H9 (cell line): ENCODE measurements at regions not wholly inside any gene's neighbourhood (a gene's known extent, or its start where the extent isn't known, plus 50 kb on each side); places are given as distances from the start of the nearest gene placed in this dataset.

Experiments used
- DNase-seq: peaks from one replicate; pipeline ENCODE4 v3.0.0-alpha.2; 2017
- H2AFZ ChIP-seq: one replicate; pipeline ENCODE4 v1.6.1; 2013; ENCODE audit warnings: mild to moderate bottlenecking, low read length, control low read depth, moderate library complexity
- H2AK5ac ChIP-seq: 2 replicates; pipeline ENCODE4 v1.6.1; 2013; ENCODE audit warnings: low read length, control low read depth, mixed read lengths; ENCODE audit not compliant: insufficient read length
- H2BK120ac ChIP-seq: one replicate; pipeline ENCODE4 v1.6.1; 2013; ENCODE audit warnings: low read depth, mild to moderate bottlenecking, low read length, control low read depth, inconsistent platforms; ENCODE audit not compliant: poor library complexity, severe bottlenecking
- H2BK12ac ChIP-seq: 2 replicates; pipeline ENCODE4 v1.6.1; 2013; ENCODE audit warnings: low read length, control low read depth, mixed read lengths, low read depth; ENCODE audit not compliant: insufficient read length
- H2BK15ac ChIP-seq: 2 replicates; pipeline ENCODE4 v1.6.1; 2013; ENCODE audit warnings: low read depth, low read length, control low read depth
- H2BK20ac ChIP-seq: one replicate; pipeline ENCODE4 v1.6.1; 2013; ENCODE audit warnings: low read depth, mild to moderate bottlenecking, low read length, control low read depth, inconsistent platforms; ENCODE audit not compliant: poor library complexity, severe bottlenecking
- H2BK5ac ChIP-seq: 2 replicates; pipeline ENCODE4 v1.6.1; 2013; ENCODE audit warnings: low read length, control low read depth, mixed read lengths; ENCODE audit not compliant: insufficient read length
- H3K14ac ChIP-seq: 2 replicates; pipeline ENCODE4 v1.6.1; 2013; ENCODE audit warnings: low read length, control low read depth; ENCODE audit not compliant: insufficient read depth
- H3K18ac ChIP-seq: 2 replicates; pipeline ENCODE4 v1.6.1; 2013; ENCODE audit warnings: low read depth, mild to moderate bottlenecking, mixed read lengths, low read length, control low read depth; ENCODE audit not compliant: insufficient read length
- H3K23ac ChIP-seq: 2 replicates; pipeline ENCODE4 v1.6.1; 2013; ENCODE audit warnings: low read length, control low read depth, mixed read lengths, low read depth; ENCODE audit not compliant: insufficient read length
- H3K23me2 ChIP-seq: 2 replicates; pipeline ENCODE4 v1.6.1; 2013; ENCODE audit warnings: low read depth, mild to moderate bottlenecking, mixed read lengths, low read length, control low read depth; ENCODE audit not compliant: insufficient read length, poor library complexity, severe bottlenecking
- H3K27ac ChIP-seq: 2 replicates; pipeline ENCODE4 v1.5.1; 2013; ENCODE audit warnings: low read length, control low read depth, mixed read lengths, low read depth; ENCODE audit not compliant: insufficient read length
- H3K27me3 ChIP-seq: 2 replicates; pipeline ENCODE4 v1.6.1; 2013; ENCODE audit warnings: low read length, control low read depth, inconsistent platforms; ENCODE audit not compliant: insufficient read depth
- H3K4ac ChIP-seq: 2 replicates; pipeline ENCODE4 v1.6.1; 2013; ENCODE audit warnings: low read depth, mild to moderate bottlenecking, control low read depth, inconsistent platforms, low read length, moderate library complexity
- H3K4me1 ChIP-seq: 2 replicates; pipeline ENCODE4 v1.6.1; 2013; ENCODE audit warnings: low read length, control low read depth, inconsistent platforms; ENCODE audit not compliant: insufficient read depth
- H3K4me2 ChIP-seq: 2 replicates; pipeline ENCODE4 v1.6.1; 2013; ENCODE audit warnings: low read length, control low read depth, mixed read lengths; ENCODE audit not compliant: insufficient read length, insufficient read depth
- H3K56ac ChIP-seq: 2 replicates; pipeline ENCODE4 v1.6.1; 2013; ENCODE audit warnings: low read depth, mild to moderate bottlenecking, mixed read lengths, low read length, control low read depth; ENCODE audit not compliant: insufficient read length
- H3K79me1 ChIP-seq: 2 replicates; pipeline ENCODE4 v1.6.1; 2013; ENCODE audit warnings: low read depth, mild to moderate bottlenecking, moderate library complexity, low read length, control low read depth, inconsistent platforms; ENCODE audit not compliant: insufficient read depth, poor library complexity, severe bottlenecking
- H3K79me2 ChIP-seq: 2 replicates; pipeline ENCODE4 v1.6.1; 2013; ENCODE audit warnings: low read length, control low read depth, inconsistent platforms; ENCODE audit not compliant: insufficient read depth
- H3K9ac ChIP-seq: 2 replicates; pipeline ENCODE4 v1.6.1; 2013; ENCODE audit warnings: low read length, control low read depth, mixed read lengths; ENCODE audit not compliant: insufficient read length; ENCODE audit errors: extremely low read depth
- H3K9me3 ChIP-seq: one replicate; pipeline ENCODE4 v1.6.1; 2013; ENCODE audit warnings: low read depth, low read length, inconsistent platforms; ENCODE audit not compliant: control insufficient read depth
- H3T11ph ChIP-seq: one replicate; pipeline ENCODE4 v1.6.1; 2013; ENCODE audit warnings: mild to moderate bottlenecking, low read length, control low read depth, inconsistent platforms
- H4K20me1 ChIP-seq: one replicate; pipeline ENCODE4 v1.6.1; 2013; ENCODE audit not compliant: control insufficient read depth, insufficient read length, insufficient read depth
- H4K5ac ChIP-seq: 2 replicates; pipeline ENCODE4 v1.6.1; 2013; ENCODE audit warnings: low read depth, mild to moderate bottlenecking, mixed read lengths, low read length, control low read depth; ENCODE audit not compliant: insufficient read length
- H4K8ac ChIP-seq: replicated peaks from 2 replicates; pipeline ENCODE4 v1.6.1; 2013; ENCODE audit warnings: low read length, control low read depth, mixed read lengths, low read depth; ENCODE audit not compliant: insufficient read length
- H4K91ac ChIP-seq: 2 replicates; pipeline ENCODE4 v1.6.1; 2013; ENCODE audit warnings: low read depth, mild to moderate bottlenecking, moderate library complexity, mixed read lengths, low read length, control low read depth; ENCODE audit not compliant: insufficient read length
- H3K27ac Mint-ChIP-seq, 3 experiments: 2 replicates in 2 of 3; 3 replicates in 1 of 3; pipeline ENCODE4 v1.8.0; 2020 to 2021; ENCODE audit warnings: mixed read lengths in 3 of 3, mild to moderate bottlenecking in 1 of 3, moderate library complexity in 1 of 3
- H3K27me3 Mint-ChIP-seq: 2 replicates; pipeline ENCODE4 v1.8.0; 2021; ENCODE audit warnings: low read depth, mild to moderate bottlenecking, moderate library complexity, mixed read lengths
- H3K36me3 Mint-ChIP-seq, 3 experiments: 2 replicates in 2 of 3; 3 replicates in 1 of 3; pipeline ENCODE4 v1.8.0; 2020 to 2021; ENCODE audit warnings: low read depth in 3 of 3, mixed read lengths in 3 of 3; ENCODE audit not compliant: insufficient read depth in 1 of 3
- H3K4me1 Mint-ChIP-seq, 2 experiments: 2 replicates each; pipeline ENCODE4 v1.8.0; 2020; ENCODE audit warnings: mixed read lengths in 2 of 2
- H3K4me3 Mint-ChIP-seq, 2 experiments: 2 replicates in 1 of 2; 3 replicates in 1 of 2; pipeline ENCODE4 v1.8.0; 2020 to 2021; ENCODE audit warnings: mild to moderate bottlenecking in 2 of 2, mixed read lengths in 2 of 2, moderate library complexity in 1 of 2
- H3K9me3 Mint-ChIP-seq, 2 experiments: 2 replicates in 1 of 2; 3 replicates in 1 of 2; pipeline ENCODE4 v1.8.0; 2020; ENCODE audit warnings: mild to moderate bottlenecking in 2 of 2, mixed read lengths in 2 of 2, moderate library complexity in 1 of 2
- CTCF ChIP-seq: fragments of 200-600 bp; sonication (generic); conservative IDR thresholded peaks from 3 replicates; pipeline ENCODE4 v1.8.0; 2021; ENCODE audit warnings: antibody characterized with exemption, mild to moderate bottlenecking
- WGBS: extraction: QIAGEN DNeasy Blood & Tissue Kit; methylation state at CpG from one replicate; pipeline ENCODE4 v1.1.7; 2013; ENCODE audit warnings: missing lambda C conversion rate, low lambda C conversion rate, mixed read lengths; ENCODE audit not compliant: insufficient read length; ENCODE audit errors: extremely low coverage; 5-methylcytosine and 5-hydroxymethylcytosine counted together

- H3K27me3 ChIP-seq: peaks cover 14% of the 10 kb centered on the region; the same call in 1 of the 2 replicates
Measured at GRCh38 chr17:71035226-71035625, 865.9 kb downstream of the KCNJ2 start.

More at GRCh38 chr17:71035226-71035625, 865.9 kb downstream of the KCNJ2 start:
- Mint-ChIP-seq H3K27me3 (peaks cover 27% of the 10 kb centered on the region), H3K27ac (no peak overlapping the region), H3K4me1 (peaks cover 20 to 22% of the 10 kb centered on the region in 2 experiments), H3K36me3 (peaks cover 0 to 6% (median 2%) of the 10 kb centered on the region in 3 experiments; a peak in 1 of 7 replicates), H3K4me3 (no peak overlapping the region), H3K9me3 (peaks cover 6 to 10% of the 10 kb centered on the region in 2 experiments; a peak in 3 of 5 replicates)
- H2BK20ac ChIP-seq: no peak overlapping the region
- H2BK12ac ChIP-seq: no peak overlapping the region
- no peaks in the 10 kb centered on the region for H4K20me1 ChIP-seq
- TF ChIP-seq CTCF: no peak
- no peak overlapping the region for H2BK120ac ChIP-seq
- no peak overlapping the region for H3K56ac ChIP-seq
- no peaks in the 10 kb centered on the region for H3K9me3 ChIP-seq
- no peaks in the 10 kb centered on the region for H3K23me2 ChIP-seq
- H3K27ac ChIP-seq: no peak overlapping the region
- H3K4me1 ChIP-seq: no peaks in the 10 kb centered on the region
- H4K5ac ChIP-seq: no peak overlapping the region
- no peak overlapping the region for H2AFZ ChIP-seq
- H3K79me1 ChIP-seq: no peaks in the 10 kb centered on the region
- no peak overlapping the region for H3K4me2 ChIP-seq
- H4K91ac ChIP-seq: no peak overlapping the region
- no peak overlapping the region for H2BK5ac ChIP-seq
- H3T11ph ChIP-seq: no peak overlapping the region
- no peak overlapping the region for H3K18ac ChIP-seq
- WGBS: no CpG with 5 or more reads among the region's 3 CpGs
- no peak overlapping the region for H4K8ac ChIP-seq
- H3K9ac ChIP-seq: no peak overlapping the region
- no peak overlapping the region for H3K4ac ChIP-seq
- no peak overlapping the region for H3K14ac ChIP-seq
- H2AK5ac ChIP-seq: no peak overlapping the region
- no peaks in the 10 kb centered on the region for H3K79me2 ChIP-seq
- no peak overlapping the region for H2BK15ac ChIP-seq
- no peak overlapping the region for H3K23ac ChIP-seq
- DNase-seq: no peak
